HG03457 (cell line): ENCODE measurements at regions not wholly inside any gene's neighbourhood (a gene's known extent, or its start where the extent isn't known, plus 50 kb on each side); places are given as distances from the start of the nearest gene placed in this dataset.

Experiments used
- ATAC-seq: cut with Tn5 transposase; IDR thresholded peaks from one replicate; pipeline ENCODE4 v1.9.1; 2021; ENCODE audit warnings: moderate number of reproducible peaks; ENCODE audit not compliant: unreplicated experiment

DNA sequence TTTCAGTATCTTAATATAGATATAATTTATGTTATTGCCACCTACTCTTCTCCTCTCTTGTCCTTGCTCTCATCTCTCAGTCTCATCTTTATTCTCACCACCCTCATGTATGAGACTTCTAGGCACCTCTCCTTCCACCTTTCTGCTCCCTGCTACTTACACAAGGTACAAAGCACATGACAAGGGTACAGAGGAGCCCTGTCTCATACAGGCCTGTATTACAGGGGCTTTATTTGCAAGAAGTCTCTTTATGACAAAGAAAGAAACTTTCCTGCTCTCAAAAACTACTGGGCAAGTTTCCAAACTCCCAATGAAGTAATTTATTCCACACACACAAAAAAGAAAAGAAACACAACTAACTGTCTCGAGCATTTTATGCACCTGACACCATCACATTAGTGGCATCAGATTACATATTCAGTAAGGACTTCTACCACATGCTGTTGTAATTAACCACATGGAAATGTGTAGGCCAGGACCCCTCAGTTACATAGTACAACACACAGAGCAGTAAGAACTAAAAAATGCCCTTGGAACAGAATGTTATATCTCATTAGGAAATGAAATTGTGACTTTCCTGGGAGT is 253.1 kb downstream of the FZD1 start:
- ATAC-seq, result no peak

- ATAC-seq, result no peak
Observed at GRCh38 chr7:91518058-91518457, 253.8 kb downstream of the FZD1 start.

DNA sequence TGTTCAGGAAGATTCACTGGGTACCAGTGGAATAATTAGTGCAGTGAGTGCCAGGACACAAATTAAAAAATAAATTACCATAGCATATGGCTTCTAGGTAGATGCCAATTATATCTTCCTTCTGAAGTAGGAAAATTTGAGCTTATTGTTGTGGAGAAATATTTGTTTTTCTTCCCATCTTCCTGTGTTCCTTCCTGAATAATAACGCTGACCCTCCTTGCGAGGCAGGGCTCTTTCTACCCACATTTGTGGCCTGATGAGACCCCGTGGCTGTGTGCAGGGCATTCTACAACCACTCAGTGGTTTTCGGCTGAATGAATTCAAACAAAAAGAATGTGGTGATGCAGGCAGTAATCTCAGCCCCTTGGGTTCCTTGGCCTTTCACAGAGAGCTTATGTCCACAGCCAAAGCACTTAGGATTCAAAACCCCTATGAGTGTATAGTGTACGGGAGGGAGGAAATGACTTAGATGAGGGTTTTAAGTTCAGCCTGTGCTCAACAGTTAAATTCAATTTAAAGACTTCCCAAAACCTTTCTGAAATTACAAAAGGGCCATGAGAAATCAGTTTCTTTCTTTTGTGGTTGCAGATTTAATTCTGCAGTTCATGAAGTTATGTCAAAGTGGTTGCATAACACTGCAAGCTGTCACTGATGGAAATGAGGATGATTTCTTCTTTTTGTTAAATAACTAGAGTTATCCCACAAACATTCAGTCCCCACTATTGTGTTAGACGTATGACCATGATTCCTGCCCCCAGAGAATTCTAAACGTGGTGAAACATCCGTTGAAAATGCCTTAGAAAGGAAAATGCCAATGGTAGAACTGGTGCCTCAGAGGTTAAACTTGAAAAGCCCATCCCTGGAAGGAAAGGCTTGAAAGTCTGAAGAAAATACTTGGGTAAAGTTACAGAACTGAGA is 255.3 kb downstream of the FZD1 start:
- ATAC-seq, result no peak

DNA sequence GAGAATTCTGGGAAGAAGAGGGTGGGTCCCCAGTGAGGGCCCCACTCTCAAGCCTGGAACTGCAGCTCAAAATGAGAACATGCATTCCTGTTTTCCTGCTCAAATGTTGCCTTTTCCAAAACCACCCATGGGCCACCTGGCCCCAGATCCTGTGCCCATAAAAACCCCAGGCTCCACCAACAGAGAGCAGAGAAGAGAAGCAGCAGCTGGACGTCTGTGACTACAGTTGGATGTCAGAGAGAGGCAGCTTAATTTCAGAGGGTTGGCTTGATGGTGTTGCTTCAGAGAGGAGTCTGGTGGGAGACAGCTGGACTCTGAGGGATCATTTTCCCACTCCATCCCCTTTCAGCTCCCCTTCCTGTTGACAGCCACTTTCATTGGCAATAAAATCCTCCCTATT is 256.4 kb downstream of the FZD1 start:
- no peak for ATAC-seq

GRCh38 chr7:91526404-91526803 is 262.2 kb downstream of the FZD1 start:
- ATAC-seq, result no peak

DNA sequence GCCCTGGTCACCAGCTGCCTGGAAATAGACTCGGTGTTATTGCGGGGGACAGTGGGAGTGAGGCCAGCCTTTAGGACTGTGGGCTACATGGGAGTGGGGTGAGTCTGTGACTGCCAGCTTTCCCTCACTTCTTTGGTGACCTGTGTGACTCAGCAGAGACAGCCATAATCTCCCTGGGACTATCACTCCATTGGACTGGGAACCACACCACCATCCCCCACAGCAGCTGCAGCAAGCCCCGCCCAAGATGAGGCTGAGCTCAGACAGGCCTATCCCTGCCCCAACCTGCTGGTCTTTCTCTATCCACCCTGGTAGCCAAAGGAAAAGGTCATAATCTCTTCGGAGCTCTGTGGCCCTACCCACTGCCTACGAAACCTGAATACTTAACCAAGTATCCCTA is 263.2 kb downstream of the FZD1 start:
- no peak for ATAC-seq

GRCh38 chr7:91533996-91534395 is 269.8 kb downstream of the FZD1 start:
- no peak for ATAC-seq

DNA sequence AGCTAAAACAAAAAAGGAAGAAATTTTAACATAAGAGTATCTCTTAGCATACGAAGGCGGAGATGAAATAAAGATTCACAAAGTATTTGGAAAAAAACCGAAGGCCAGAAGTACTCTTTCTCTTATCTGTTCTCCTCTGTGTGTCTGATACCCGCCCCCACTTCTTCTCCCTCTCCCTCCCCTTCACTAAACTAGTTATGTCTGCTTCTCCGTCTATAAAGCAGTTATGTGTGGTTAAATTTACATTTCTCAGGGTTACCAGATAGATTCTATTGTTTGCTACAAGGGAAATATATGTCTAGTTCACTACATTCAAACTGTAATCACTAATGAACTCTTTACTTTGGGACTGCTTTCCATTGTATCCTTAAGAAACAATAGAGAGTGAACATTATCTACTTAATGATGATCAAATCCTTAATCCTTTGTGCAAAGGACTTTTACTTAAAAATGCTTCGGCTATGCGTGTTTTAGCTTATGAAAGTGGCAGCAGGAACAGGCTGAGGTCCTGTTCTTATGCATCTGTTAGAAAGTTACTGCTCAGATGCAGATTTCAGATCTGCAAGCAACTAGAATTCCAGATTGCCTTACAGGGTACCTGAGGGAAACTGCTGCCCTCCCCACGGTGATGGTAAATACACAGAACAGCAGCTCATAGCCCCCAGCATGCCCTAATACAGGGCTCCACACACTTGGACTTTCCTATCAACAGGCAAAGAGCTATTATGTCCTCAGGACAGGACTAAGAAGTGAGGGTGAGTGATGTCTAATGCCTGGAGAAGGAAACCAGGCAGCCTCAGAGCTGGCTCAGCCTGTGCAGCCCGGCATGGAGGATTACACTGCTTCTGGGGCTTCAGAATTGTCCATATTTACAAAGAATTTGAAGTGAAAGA is 273.3 kb downstream of the FZD1 start:
- ATAC-seq, result no peak

DNA sequence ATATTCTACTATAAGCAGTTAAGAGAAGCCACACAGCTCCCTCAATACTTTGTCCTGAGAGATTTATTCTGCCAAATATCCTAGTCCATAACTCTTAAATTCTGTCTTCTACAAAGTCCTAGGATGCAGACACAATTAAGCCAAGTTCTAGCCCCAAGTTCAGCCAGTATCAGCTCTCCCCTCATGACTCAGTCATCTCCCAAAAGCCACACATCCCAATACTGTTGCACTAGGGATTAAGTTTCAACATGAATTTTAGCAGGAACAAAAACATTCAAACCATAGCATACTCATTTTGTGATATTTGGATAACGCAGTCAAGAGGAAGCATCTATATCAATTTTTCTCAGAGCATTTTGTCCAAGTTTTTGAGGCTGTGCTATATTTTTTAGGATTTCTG is 277.4 kb downstream of the FZD1 start:
- no peak for ATAC-seq

DNA sequence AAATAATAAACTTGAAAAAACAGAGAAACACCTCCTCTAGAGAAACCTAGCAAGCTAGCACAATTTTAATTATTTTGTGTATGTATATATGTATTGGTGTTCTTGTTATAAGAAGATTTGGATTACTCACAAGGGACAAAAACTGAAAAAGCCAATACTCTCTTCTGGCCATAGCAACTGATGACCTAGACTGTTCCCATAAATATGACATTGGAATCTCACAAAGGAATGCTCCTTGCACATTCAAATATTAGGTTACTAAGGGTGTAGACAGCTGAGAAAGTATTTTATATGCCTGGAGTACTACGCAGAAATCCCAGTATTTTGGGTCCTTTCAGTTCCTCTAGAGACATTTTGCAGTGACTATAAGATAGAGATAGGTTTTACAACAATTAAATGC is 279.4 kb downstream of the FZD1 start:
- ATAC-seq, result no peak

DNA sequence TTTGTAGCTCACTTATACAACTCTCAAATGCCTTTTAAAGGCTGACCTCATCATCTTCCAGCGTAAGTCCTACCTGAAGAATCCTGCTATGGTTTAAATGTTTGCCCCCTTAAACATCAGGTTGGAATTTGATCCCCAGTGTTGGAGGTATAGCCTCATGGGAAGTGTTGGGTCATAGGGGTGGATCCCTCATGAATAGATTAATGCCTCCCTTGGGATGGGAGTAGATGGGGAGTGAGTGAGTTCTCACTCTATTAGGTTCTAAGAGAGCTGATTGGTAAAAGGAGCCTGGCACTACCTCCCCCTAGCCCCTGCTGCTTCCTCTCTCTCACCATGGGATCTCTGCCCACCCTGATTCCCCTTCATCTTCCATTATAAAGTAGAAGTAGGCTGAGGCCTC is 285.6 kb downstream of the FZD1 start:
- no peak for ATAC-seq

DNA sequence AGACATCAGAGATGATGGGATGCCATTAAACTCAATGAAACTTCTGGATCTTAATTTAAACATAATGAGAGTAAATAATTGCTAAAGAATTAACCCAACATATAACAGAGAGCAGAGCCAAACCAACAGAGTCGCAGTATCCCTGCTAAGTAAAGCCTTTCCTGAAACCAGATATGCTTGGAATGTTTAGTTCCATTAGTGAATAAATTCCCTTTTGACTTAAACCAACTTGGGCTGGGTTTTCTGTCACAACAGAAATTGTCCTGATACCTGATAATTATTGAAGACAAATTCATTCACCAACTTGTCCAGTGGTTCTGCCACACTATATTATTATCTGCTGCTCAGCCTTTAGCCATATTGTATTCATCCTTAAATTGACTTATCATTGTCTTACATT is 286.7 kb downstream of the FZD1 start:
- no peak for ATAC-seq

DNA sequence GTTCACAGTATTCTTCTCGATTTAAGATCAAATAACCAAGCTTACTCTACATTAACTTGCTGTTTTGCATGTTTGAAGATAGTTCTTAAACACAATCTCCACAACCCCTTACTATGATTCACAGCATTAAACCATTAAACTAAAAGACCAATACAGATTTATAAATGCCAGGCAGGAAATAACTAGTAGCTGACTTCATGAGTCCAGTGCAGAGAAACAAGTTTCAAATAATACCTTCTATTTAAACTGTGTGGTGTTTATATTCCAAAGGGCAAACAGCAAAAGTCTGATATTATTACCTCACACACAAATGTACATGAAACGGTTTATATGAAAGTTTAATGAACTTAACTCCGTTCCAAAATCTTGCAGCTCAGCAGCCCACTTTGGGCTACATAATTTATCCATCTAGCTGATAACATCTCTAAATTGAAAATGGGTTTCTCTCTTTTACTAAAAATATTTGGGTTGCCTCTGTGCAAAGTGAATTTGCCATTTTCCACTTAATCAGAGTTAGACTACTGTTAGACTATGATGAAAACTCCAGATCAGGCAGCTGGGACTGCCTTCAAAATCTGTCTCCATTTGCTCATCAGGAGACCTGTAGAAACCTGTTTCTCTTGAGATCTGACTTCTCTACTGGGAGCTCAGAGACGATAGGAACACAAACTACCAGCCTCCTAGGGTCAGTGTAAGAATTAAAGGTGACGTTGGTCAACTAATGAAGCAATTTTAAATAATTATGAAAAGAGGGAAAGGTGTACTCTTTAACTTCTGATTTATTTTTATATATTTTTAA is 287.3 kb downstream of the FZD1 start:
- ATAC-seq, result no peak

DNA sequence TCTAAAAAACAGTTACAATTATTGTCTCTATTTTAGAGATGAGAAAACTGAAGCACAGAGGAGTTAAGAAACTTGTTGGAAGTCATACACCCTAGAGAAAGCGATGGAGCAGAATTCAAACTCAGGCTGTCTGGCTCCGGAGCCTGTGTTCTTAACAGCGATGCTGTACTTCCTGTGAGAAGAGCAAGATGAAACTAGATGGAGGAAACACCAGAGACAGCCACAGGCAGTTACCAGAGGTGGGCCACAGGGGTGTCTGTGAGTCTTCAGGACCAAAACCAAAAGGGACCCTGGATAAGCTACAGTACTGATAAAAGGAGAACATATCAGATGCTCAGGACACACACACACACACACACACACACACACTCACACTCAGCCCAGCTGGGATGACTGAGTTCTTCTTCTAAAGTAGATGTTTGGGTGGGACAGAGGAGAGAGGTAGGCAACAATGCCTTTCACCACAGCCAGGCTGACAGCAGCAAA is 289.2 kb downstream of the FZD1 start:
- ATAC-seq, result no peak

DNA sequence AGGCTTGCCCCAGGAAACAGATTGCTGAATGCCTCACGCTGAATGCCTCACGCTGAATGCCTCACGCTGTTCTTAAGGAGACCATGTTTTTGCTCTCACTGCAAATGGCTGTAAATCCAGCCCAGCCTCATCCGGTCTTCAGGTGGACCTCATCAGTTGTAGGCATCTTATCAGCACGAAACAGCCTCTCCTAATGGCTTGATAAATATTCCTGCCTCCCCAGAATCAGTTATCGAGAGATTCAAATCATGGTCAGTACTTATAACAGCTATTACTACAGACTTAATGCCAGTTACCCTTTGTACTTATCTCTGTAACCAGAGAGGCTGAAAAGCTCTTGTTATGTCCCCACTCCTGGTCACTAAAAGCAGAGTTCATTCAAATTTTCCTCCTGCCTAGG is 290.6 kb downstream of the FZD1 start:
- no peak for ATAC-seq

DNA sequence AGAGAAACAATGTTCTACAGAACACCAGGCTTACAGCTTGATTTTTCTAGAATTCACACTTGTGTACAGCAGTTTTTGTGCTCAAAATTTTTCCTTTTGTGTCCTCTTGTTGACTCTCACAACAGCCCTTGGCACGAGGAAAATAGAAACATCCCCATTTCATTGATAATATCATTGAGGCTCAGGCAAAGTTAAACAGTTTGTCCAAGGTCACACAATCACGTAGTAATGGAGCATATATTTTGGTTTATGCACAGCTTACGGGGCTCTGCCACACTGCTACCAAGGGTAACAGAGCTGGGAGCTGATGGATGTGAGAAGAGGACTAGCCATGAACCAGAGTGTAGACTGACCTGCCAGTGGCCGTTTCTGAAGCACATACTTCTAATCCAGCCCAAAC is 292.0 kb downstream of the FZD1 start:
- no peak for ATAC-seq

DNA sequence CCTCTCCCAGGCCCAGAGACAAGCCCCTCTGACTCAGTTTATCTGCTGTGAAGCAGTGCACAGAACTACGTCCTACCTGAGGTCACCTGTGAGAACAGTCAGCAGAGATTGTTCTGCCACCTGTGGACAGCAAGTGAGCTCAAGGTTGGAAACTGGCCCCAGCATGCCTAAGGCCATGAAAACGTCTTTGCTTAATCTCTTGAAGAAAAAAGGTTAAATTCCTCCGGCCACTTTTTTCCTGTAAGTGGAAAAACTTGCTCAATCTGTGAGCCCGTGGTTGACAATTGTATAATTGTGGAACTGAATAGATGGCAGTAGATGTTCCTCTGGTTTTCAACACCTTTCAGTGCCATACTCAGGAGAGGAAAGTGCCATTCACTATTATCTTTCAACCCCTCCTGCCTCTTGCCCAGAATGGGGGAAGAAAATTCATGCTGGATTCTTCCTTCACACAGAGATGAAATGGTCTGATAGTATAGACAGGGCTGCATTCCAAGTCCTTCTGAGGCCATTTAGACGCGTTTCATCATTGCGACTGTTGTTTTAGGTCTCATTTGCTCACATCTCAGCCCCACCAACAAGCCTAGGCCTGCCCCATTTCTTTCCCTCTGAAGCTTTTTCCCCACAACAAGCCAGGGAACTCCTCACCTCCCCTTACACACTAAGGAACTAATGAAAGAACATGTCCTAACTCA is 292.9 kb downstream of the FZD1 start:
- ATAC-seq, result no peak

DNA sequence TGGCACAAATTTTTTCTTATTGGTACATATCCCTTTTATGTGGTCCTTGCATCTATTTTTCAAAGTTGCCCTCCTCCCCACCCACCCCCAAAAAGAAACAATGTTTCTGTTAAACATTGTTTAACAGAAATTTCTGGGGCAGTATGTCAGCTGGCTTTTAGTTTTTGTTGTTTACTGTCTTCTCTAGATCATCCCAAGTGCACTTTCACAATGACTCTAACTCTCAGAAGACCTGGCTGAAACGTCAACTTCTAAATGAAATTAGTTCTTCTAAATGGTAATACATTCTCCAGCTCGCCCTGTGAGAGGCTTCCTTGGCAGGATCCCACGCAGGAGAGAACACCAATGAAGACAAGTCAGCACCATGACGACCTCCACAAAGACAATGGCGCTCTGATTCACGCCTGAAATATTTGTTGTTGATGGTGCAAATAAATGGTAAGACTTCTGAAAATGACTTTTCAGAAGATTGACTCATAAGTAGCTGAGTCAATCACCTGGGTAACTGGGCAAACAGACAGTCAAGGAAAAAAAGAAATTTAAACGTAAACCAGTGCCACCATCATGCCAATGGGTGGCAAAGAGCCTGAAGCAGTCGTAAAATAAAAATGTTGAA is 293.7 kb downstream of the FZD1 start:
- ATAC-seq, result peak; percentile 80

- no peak for ATAC-seq
Observed at GRCh38 chr7:91559947-91560346, 295.7 kb downstream of the FZD1 start.

GRCh38 chr7:91564101-91564500 is 299.9 kb downstream of the FZD1 start:
- no peak for ATAC-seq
